ENCODE measurements at regions not wholly inside any gene's neighbourhood (a gene's known extent, or its start where the extent isn't known, plus 50 kb on each side); places are given as distances from the start of the nearest gene placed in this dataset.

DNA sequence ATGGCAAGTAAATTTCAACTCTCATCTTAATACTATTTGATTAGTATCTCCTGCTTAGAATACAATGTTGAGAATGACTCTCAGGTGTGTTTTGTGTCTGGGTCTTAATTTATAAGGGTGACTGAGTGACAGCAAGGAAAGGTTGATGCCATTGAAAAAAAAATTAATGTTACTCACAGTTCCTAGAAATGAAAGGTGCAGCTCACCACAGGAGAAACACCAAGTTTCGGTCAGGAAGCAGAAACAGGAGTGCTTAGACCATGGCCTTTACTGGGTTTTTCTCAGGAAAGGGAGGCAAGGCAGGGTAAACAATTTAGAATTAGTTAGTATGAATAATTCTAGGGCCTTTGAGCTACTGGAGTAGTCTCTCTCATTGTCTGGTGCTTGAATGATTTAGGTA lies 159.2 kb upstream of the C9orf72 start:
- no peak for TF ChIP-seq EZH2phosphoT487 (IDR thresholded peaks at IDR 0.05; ENCODE audit: low read depth)
- TF ChIP-seq, protein P1, sequence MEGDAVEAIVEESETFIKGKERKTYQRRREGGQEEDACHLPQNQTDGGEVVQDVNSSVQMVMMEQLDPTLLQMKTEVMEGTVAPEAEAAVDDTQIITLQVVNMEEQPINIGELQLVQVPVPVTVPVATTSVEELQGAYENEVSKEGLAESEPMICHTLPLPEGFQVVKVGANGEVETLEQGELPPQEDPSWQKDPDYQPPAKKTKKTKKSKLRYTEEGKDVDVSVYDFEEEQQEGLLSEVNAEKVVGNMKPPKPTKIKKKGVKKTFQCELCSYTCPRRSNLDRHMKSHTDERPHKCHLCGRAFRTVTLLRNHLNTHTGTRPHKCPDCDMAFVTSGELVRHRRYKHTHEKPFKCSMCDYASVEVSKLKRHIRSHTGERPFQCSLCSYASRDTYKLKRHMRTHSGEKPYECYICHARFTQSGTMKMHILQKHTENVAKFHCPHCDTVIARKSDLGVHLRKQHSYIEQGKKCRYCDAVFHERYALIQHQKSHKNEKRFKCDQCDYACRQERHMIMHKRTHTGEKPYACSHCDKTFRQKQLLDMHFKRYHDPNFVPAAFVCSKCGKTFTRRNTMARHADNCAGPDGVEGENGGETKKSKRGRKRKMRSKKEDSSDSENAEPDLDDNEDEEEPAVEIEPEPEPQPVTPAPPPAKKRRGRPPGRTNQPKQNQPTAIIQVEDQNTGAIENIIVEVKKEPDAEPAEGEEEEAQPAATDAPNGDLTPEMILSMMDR (IDR thresholded peaks at IDR 0.05; ENCODE audit: low read depth, low read length) = no peak
- Histone ChIP-seq H3K4me1 (ENCODE audit: low read length) (no peaks in the 10 kb centered on the region), H3K4me2 (ENCODE audit: low read length) (no peak overlapping the region), H3K9ac (ENCODE audit: low read length) (no peak overlapping the region), H3K4me3 (ENCODE audit: low read length) (no peak overlapping the region), H2AFZ (ENCODE audit: low read depth, low read length) (no peak overlapping the region), H3K27ac (ENCODE audit: low read length) (no peak overlapping the region), H3K36me3 (replicated peaks; ENCODE audit: low read depth, low read length) (no peaks in the 10 kb centered on the region), H4K20me1 (ENCODE audit: insufficient read depth, low read length) (no peaks in the 10 kb centered on the region), H3K79me2 (ENCODE audit: low read length) (no peaks in the 10 kb centered on the region), H3K9me3 (ENCODE audit: insufficient read depth, low read length) (no peaks in the 10 kb centered on the region), H3K27me3 (ENCODE audit: low read depth, low read length) (no peaks in the 10 kb centered on the region)

DNA sequence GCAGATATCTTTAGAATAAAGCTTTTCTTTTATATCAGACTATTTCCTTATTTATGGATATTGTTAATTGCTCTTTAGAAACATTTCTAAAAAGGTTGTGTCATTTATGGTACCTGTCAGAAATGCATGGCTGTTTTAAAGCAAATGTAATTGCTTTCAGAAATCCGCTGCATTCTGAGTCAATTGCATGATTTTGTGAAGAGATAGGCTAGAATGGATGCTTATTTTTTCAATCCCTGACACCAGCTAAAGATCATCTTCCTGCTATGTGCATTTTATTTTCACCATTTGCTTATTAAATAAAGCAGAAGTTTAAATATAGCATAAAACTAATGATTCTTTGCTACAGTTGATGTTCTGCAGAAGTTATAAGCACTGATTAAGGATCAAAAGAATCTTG lies 170.2 kb upstream of the C9orf72 start:
- TF ChIP-seq, protein P1 (IDR thresholded peaks at IDR 0.05; ENCODE audit: low read depth, low read length) = no peak
- no peak for TF ChIP-seq EZH2phosphoT487 (IDR thresholded peaks at IDR 0.05; ENCODE audit: low read depth)
- Histone ChIP-seq H3K4me1 (ENCODE audit: low read length) (no peaks in the 10 kb centered on the region), H3K36me3 (replicated peaks; ENCODE audit: low read depth, low read length) (no peaks in the 10 kb centered on the region), H3K4me2 (ENCODE audit: low read length) (no peak overlapping the region), H3K9ac (ENCODE audit: low read length) (no peak overlapping the region), H3K79me2 (ENCODE audit: low read length) (no peaks in the 10 kb centered on the region), H2AFZ (ENCODE audit: low read depth, low read length) (no peak overlapping the region), H3K27me3 (ENCODE audit: low read depth, low read length) (no peaks in the 10 kb centered on the region), H3K9me3 (ENCODE audit: insufficient read depth, low read length) (no peaks in the 10 kb centered on the region), H4K20me1 (ENCODE audit: insufficient read depth, low read length) (no peaks in the 10 kb centered on the region), H3K27ac (ENCODE audit: low read length) (no peak overlapping the region), H3K4me3 (ENCODE audit: low read length) (no peak overlapping the region)

DNA sequence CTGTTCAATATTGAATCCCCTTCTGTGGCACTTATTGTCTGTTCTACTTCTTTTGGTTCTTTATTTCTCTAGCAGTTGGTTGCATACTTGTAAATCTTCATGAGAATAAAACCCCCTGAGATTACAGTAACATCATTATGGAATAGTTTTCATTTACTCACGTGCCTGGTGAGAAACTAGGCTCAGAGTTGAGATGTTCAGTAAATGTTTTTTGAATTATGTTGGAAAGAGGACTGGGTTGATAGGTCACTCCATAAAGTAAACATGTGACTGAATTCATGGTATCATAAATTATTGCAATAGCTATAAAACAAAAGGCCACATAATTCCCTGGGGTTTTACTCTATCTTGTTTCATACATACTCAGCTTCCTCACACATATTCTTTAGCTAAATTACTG lies 174.2 kb upstream of the C9orf72 start:
- H3K4me3 ChIP-seq (ENCODE audit: low read length) = no peak overlapping the region
- TF ChIP-seq, protein P1 (IDR thresholded peaks at IDR 0.05; ENCODE audit: low read depth, low read length) = no peak
- no peak for TF ChIP-seq EZH2phosphoT487 (IDR thresholded peaks at IDR 0.05; ENCODE audit: low read depth)
- H3K4me1 ChIP-seq (ENCODE audit: low read length) = no peaks in the 10 kb centered on the region
- H3K27me3 ChIP-seq (ENCODE audit: low read depth, low read length) = no peaks in the 10 kb centered on the region
- no peaks in the 10 kb centered on the region for H3K79me2 ChIP-seq (ENCODE audit: low read length)
- no peak overlapping the region for H3K9ac ChIP-seq (ENCODE audit: low read length)
- no peaks in the 10 kb centered on the region for H3K9me3 ChIP-seq (ENCODE audit: insufficient read depth, low read length)
- no peak overlapping the region for H3K27ac ChIP-seq (ENCODE audit: low read length)
- no peak overlapping the region for H3K4me2 ChIP-seq (ENCODE audit: low read length)
- H3K36me3 ChIP-seq (replicated peaks; ENCODE audit: low read depth, low read length) = no peaks in the 10 kb centered on the region
- no peak overlapping the region for H2AFZ ChIP-seq (ENCODE audit: low read depth, low read length)
- H4K20me1 ChIP-seq (ENCODE audit: insufficient read depth, low read length) = no peaks in the 10 kb centered on the region

DNA sequence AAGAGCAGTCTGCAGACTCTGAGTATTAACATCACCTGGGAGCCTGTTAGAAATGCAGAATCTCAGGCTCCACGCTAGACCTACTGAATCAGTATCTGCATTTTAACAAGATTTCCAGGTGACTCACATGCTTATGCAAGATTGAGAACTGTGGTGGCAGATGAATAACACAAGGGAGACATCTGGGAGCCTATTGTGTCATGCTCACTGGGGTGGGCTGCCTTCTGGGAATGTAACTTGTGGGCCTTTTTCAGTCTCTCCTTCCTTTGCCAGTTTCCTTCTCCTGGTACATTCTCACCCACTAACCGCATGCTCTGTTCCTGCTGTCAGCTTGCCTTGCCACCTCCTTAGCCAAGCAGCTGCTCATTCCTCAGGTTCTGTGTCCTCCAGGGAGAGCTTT lies 176.6 kb upstream of the C9orf72 start:
- no peak overlapping the region for H3K27ac ChIP-seq (ENCODE audit: low read length)
- H3K4me1 ChIP-seq (ENCODE audit: low read length) = no peaks in the 10 kb centered on the region
- no peak overlapping the region for H3K9ac ChIP-seq (ENCODE audit: low read length)
- H3K36me3 ChIP-seq (replicated peaks; ENCODE audit: low read depth, low read length) = no peaks in the 10 kb centered on the region
- no peak overlapping the region for H3K4me2 ChIP-seq (ENCODE audit: low read length)
- H4K20me1 ChIP-seq (ENCODE audit: insufficient read depth, low read length) = no peaks in the 10 kb centered on the region
- H3K9me3 ChIP-seq (ENCODE audit: insufficient read depth, low read length) = no peaks in the 10 kb centered on the region
- TF ChIP-seq, protein P1 (IDR thresholded peaks at IDR 0.05; ENCODE audit: low read depth, low read length) = no peak
- no peak for TF ChIP-seq EZH2phosphoT487 (IDR thresholded peaks at IDR 0.05; ENCODE audit: low read depth)
- H3K4me3 ChIP-seq (ENCODE audit: low read length) = no peak overlapping the region
- H3K79me2 ChIP-seq (ENCODE audit: low read length) = no peaks in the 10 kb centered on the region
- no peaks in the 10 kb centered on the region for H3K27me3 ChIP-seq (ENCODE audit: low read depth, low read length)
- no peak overlapping the region for H2AFZ ChIP-seq (ENCODE audit: low read depth, low read length)
